ENCODE measurements at regions not wholly inside any gene's neighbourhood (a gene's known extent, or its start where the extent isn't known, plus 50 kb on each side); places are given as distances from the start of the nearest gene placed in this dataset.
"Not testable (repeated sequence)": the region's sequence is repeated elsewhere in the genome, so short reads cannot be mapped to it uniquely, and the experiment has no call there.

DNA sequence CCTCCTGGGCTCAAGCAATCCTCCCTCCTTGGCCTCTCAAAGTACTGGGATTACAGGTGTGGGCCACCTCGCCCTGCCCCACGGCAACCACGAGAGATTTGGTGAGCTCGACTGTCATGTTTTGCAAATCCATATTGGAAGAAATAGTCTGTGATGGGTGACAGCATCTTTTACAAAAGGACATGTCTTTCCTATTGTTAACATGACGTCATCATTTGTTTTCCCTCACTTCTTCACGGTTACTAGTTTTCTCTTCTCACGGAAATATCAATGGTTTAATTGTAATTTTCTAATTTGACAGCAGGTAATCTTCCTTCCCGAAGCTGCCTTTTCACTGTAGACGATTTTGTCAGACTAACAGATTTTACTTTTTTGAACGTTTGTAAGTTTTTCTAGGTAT lies 110.8 kb upstream of the GREM2 start:
- no peak overlapping the region for H3K27ac Mint-ChIP-seq
- no peaks in the 10 kb centered on the region for H3K4me1 Mint-ChIP-seq (ENCODE audit: low read depth)
- H3K4me3 Mint-ChIP-seq: no peak overlapping the region
- no peaks in the 10 kb centered on the region for H3K36me3 Mint-ChIP-seq (ENCODE audit: low read depth)
- H3K9me3 Mint-ChIP-seq: peaks cover 3% of the 10 kb centered on the region
- no peaks in the 10 kb centered on the region for H3K27me3 Mint-ChIP-seq (ENCODE audit: low read depth)

DNA sequence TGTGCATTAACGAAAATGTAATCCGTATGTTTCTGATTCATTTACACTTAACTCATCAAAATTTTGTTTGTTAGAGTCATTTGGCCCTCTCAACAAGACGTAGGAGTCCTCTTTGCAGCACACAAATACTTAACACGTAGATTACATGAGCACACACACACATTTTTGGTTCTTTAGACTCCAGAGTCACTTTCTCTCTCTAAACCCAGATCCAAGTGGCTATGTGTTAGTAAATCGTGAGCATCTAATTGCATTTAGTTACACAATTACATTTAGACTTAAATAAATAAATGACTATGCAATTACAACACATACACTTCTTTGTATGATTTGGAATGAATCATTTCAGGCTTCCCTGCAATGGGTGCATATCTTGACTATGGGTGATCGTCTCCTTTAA lies 109.0 kb upstream of the GREM2 start:
- Mint-ChIP-seq H3K36me3 (ENCODE audit: low read depth) (no peaks in the 10 kb centered on the region), H3K4me1 (ENCODE audit: low read depth) (no peaks in the 10 kb centered on the region), H3K27me3 (ENCODE audit: low read depth) (no peaks in the 10 kb centered on the region), H3K4me3 (no peak overlapping the region), H3K27ac (no peak overlapping the region), H3K9me3 (peaks cover 3% of the 10 kb centered on the region)

GRCh38 chr1:240719953-240720700 lies 108.2 kb upstream of the GREM2 start:
- Mint-ChIP-seq H3K36me3 (ENCODE audit: low read depth) (no peaks in the 10 kb centered on the region), H3K4me3 (no peak overlapping the region), H3K27ac (no peak overlapping the region)

DNA sequence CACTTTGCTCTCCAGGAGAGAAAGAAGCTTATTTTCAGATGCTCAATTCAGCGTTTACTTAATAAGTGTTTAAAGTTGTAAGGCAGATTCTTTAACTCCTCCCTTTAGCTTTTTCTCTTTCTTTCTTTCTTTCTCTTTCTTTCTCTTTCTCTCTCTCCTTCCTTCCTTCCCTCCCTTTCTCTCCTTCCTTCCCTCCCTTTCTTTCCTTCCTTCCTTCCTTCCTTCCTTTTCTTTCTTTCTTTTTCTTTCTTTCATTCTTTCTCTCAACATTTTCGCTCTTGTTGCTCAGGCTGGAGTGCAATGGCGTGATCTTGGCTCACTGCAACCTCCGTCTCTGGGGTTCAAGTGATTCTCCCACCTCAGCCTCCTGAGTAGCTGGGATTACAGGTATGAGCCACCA lies 104.6 kb upstream of the GREM2 start:
- not testable (repeated sequence) for H3K27ac Mint-ChIP-seq; H3K4me1 Mint-ChIP-seq (ENCODE audit: low read depth); H3K9me3 Mint-ChIP-seq; H3K27me3 Mint-ChIP-seq (ENCODE audit: low read depth); H3K4me3 Mint-ChIP-seq; H3K36me3 Mint-ChIP-seq (ENCODE audit: low read depth)

More at GRCh38 chr1:240719953-240720700, 108.2 kb upstream of the GREM2 start:
- no peaks in the 10 kb centered on the region for H3K4me1 Mint-ChIP-seq (ENCODE audit: low read depth)
- H3K9me3 Mint-ChIP-seq: peaks cover 3% of the 10 kb centered on the region
- no peaks in the 10 kb centered on the region for H3K27me3 Mint-ChIP-seq (ENCODE audit: low read depth)

DNA sequence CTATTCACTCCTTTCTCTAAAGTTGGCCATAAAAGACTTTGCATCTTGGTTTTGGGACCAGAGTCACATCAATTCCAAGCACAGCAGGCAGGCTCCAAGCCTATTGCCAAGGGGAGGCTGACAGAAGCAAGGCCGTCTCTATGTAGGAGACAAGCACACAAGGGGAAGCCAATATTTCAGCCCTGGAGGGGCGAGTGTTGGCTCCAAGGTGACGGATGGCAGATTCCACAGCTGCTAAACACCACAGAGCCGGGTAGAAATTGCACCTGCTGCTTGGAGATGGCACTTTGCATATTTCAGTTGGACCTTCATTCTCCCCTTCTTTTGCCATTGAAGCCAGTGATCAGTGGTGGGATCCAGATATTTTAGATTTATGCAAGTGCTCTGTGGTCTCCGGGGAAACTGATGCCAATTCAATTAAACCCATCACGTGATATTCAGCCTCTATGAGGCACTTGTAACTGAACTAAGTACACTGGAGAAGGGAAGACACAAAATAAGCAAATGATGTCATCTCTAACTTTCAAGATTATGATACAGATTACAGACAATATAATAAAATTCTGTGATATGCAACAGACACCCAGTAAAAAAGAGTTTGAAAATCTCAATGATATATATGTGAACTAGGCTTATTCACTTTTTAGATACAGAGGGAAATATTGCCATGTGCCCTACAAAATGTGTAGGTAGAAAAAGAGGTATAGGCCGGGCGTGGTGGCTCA lies 102.8 kb upstream of the GREM2 start:
- H3K4me3 Mint-ChIP-seq: no peak overlapping the region
- peaks cover 8% of the 10 kb centered on the region for H3K9me3 Mint-ChIP-seq
- H3K27me3 Mint-ChIP-seq (ENCODE audit: low read depth): no peaks in the 10 kb centered on the region
- no peak overlapping the region for H3K27ac Mint-ChIP-seq
- H3K4me1 Mint-ChIP-seq (ENCODE audit: low read depth): no peaks in the 10 kb centered on the region
- no peaks in the 10 kb centered on the region for H3K36me3 Mint-ChIP-seq (ENCODE audit: low read depth)

DNA sequence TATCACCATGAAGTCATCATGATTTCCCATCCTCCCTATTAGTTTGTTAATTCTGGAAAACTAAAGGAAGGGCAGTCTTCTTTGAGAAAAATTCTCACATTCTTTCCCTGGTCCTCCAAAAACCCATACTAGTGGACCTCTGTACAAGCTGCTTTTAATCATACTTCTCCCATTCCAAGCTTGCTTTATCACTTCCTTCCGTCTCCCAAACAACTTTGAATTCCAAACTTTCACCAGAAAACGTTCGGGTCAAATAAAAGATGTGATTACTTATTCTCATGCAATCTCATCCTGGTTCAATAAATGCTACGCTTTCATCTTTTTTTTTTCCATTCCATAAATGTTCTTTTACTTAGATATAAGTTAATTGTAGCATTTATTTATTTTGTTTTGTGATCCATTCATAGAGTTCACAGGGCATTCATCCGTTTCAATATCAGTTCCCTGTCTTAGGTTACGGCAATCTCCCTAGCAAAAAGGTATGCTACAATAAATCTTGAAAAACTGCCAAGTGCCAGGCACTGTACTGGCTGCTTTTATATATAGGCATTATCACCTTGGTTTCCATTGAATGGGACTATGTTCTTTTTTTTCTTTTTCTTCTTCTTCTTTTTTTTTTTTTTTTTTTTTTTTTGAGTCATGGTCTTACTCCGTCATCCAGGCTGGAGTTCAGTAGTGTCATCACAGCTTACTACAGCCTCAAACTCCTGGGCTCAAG lies 100.2 kb upstream of the GREM2 start:
- H3K9me3 Mint-ChIP-seq: peaks cover 8% of the 10 kb centered on the region
- no peaks in the 10 kb centered on the region for H3K4me1 Mint-ChIP-seq (ENCODE audit: low read depth)
- no peaks in the 10 kb centered on the region for H3K36me3 Mint-ChIP-seq (ENCODE audit: low read depth)
- no peaks in the 10 kb centered on the region for H3K27me3 Mint-ChIP-seq (ENCODE audit: low read depth)
- no peak overlapping the region for H3K27ac Mint-ChIP-seq
- H3K4me3 Mint-ChIP-seq: no peak overlapping the region

- Mint-ChIP-seq H3K27ac (no peak overlapping the region), H3K36me3 (ENCODE audit: low read depth) (no peaks in the 10 kb centered on the region), H3K4me1 (ENCODE audit: low read depth) (no peaks in the 10 kb centered on the region), H3K27me3 (ENCODE audit: low read depth) (no peaks in the 10 kb centered on the region), H3K9me3 (peaks cover 8% of the 10 kb centered on the region), H3K4me3 (no peak overlapping the region)
Measured at GRCh38 chr1:240711020-240711419, 99.1 kb upstream of the GREM2 start.

- no peaks in the 10 kb centered on the region for H3K4me1 Mint-ChIP-seq (ENCODE audit: low read depth)
- peaks cover 8% of the 10 kb centered on the region for H3K9me3 Mint-ChIP-seq
- H3K36me3 Mint-ChIP-seq (ENCODE audit: low read depth): no peaks in the 10 kb centered on the region
- H3K4me3 Mint-ChIP-seq: no peak overlapping the region
- H3K27ac Mint-ChIP-seq: no peak overlapping the region
- H3K27me3 Mint-ChIP-seq (ENCODE audit: low read depth): no peaks in the 10 kb centered on the region
Measured at GRCh38 chr1:240709676-240710075, 97.7 kb upstream of the GREM2 start.

DNA sequence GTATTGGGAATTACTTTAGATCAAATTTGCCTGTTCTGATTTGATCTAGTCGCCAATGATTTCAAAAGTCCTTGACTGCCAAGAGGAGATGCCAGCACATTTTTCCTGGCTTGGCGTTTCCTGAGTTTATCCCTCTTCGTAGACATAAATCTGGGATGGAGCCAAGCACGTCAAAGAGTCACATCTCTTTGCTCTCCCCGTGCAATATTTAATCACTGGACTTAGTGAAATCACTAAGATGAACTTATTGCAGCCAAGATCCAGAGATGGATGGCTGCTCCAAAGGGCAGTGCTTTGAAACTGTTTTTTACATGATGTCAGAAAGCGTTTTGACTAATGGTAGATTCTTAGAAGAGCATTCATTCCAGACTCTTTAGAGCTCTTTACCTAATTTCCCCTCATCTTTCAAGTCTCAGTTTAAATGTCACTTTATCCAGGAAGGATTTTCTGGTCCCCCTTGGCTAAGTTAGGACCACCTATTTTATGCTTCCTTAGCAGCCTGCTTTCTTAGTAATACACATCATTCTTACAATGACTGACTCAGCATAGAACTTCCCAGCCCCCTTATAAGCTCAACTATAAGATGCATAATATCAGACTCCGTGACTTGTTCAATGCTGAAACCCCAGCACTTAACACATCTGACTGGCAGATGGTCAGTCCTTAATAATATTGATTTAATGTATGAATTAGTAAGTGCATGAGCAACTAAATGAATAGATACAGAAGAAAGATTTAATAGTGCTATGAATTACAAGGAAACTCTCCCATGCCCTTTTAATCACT lies 94.4 kb upstream of the GREM2 start:
- H3K27me3 Mint-ChIP-seq (ENCODE audit: low read depth): no peaks in the 10 kb centered on the region
- no peaks in the 10 kb centered on the region for H3K4me1 Mint-ChIP-seq (ENCODE audit: low read depth)
- H3K9me3 Mint-ChIP-seq: peaks cover 8% of the 10 kb centered on the region
- no peak overlapping the region for H3K27ac Mint-ChIP-seq
- H3K36me3 Mint-ChIP-seq (ENCODE audit: low read depth): no peaks in the 10 kb centered on the region
- H3K4me3 Mint-ChIP-seq: no peak overlapping the region

DNA sequence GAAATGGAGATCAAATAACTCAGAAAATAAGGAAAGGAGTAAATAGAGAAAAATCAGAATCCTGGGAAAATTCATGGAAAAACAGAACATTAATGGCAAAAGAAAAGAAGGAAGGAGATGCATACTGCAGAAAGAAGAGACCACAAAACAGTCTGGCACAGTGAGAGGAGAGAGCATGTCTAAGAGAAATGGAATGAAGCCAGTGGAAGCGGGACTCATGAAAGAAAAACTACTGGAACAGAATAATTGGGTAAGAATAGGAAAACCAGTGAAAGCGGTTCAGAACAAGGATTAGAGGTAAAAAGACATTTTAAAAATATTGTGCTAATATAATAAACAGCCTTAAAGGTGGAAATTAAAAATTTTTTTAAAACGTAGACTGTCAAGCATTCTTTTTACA lies 93.6 kb upstream of the GREM2 start:
- Mint-ChIP-seq H3K36me3 (ENCODE audit: low read depth) (no peaks in the 10 kb centered on the region), H3K9me3 (peaks cover under 1% of the 10 kb centered on the region), H3K27me3 (ENCODE audit: low read depth) (no peaks in the 10 kb centered on the region), H3K4me3 (no peak overlapping the region), H3K4me1 (ENCODE audit: low read depth) (no peaks in the 10 kb centered on the region), H3K27ac (no peak overlapping the region)

DNA sequence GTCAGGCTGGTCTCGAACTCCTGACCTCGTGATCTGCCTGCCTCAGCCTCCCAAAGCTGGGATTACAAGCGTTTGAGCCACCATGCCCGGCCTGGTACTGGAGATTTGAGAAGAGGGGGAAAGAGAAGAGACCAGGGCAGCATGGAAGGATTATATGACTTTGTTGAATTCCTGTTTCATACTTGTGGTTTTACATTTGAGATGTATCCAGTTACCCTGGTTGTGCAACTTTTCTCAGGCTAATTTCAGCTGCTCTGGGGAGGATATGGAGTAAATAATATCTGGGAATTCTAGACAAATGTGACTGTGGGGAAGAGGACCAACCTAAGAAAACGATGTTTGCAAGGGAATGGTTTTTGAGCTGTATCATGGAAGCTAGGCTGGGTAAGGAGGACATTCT lies 89.5 kb upstream of the GREM2 start:
- H3K9me3 Mint-ChIP-seq: no peaks in the 10 kb centered on the region
- no peak overlapping the region for H3K4me3 Mint-ChIP-seq
- H3K27ac Mint-ChIP-seq: no peak overlapping the region
- no peaks in the 10 kb centered on the region for H3K36me3 Mint-ChIP-seq (ENCODE audit: low read depth)
- H3K27me3 Mint-ChIP-seq (ENCODE audit: low read depth): no peaks in the 10 kb centered on the region
- no peaks in the 10 kb centered on the region for H3K4me1 Mint-ChIP-seq (ENCODE audit: low read depth)

GRCh38 chr1:240695416-240695815 lies 83.5 kb upstream of the GREM2 start:
- H3K9me3 Mint-ChIP-seq: no peaks in the 10 kb centered on the region
- no peak overlapping the region for H3K4me3 Mint-ChIP-seq
- no peak overlapping the region for H3K27ac Mint-ChIP-seq
- no peaks in the 10 kb centered on the region for H3K4me1 Mint-ChIP-seq (ENCODE audit: low read depth)
- peaks cover 21% of the 10 kb centered on the region for H3K27me3 Mint-ChIP-seq (ENCODE audit: low read depth)
- no peaks in the 10 kb centered on the region for H3K36me3 Mint-ChIP-seq (ENCODE audit: low read depth)

- H3K36me3 Mint-ChIP-seq (ENCODE audit: low read depth): no peaks in the 10 kb centered on the region
Measured at GRCh38 chr1:240693844-240694243, 81.9 kb upstream of the GREM2 start.

GRCh38 chr1:240693036-240693435 lies 81.1 kb upstream of the GREM2 start:
- no peak overlapping the region for H3K4me3 Mint-ChIP-seq
- H3K27me3 Mint-ChIP-seq (ENCODE audit: low read depth): peaks cover 21% of the 10 kb centered on the region
- H3K36me3 Mint-ChIP-seq (ENCODE audit: low read depth): no peaks in the 10 kb centered on the region
- H3K4me1 Mint-ChIP-seq (ENCODE audit: low read depth): peaks cover 1% of the 10 kb centered on the region
- no peaks in the 10 kb centered on the region for H3K9me3 Mint-ChIP-seq
- H3K27ac Mint-ChIP-seq: no peak overlapping the region

More at GRCh38 chr1:240693844-240694243, 81.9 kb upstream of the GREM2 start:
- no peak overlapping the region for H3K27ac Mint-ChIP-seq
- H3K27me3 Mint-ChIP-seq (ENCODE audit: low read depth): peaks cover 21% of the 10 kb centered on the region
- H3K4me1 Mint-ChIP-seq (ENCODE audit: low read depth): no peaks in the 10 kb centered on the region
- no peak overlapping the region for H3K4me3 Mint-ChIP-seq
- no peaks in the 10 kb centered on the region for H3K9me3 Mint-ChIP-seq

Measured in T-helper 1 cell treated with Interleukin-12 subunit alpha and Interleukin-12 subunit beta and Interleukin-4 antibody, amounts not matched to agents 30 μg/mL and 1 μg/mL, for 36 hours (primary cell).